ENCODE measurements at regions not wholly inside any gene's neighbourhood (a gene's known extent, or its start where the extent isn't known, plus 50 kb on each side); places are given as distances from the start of the nearest gene placed in this dataset.

DNA sequence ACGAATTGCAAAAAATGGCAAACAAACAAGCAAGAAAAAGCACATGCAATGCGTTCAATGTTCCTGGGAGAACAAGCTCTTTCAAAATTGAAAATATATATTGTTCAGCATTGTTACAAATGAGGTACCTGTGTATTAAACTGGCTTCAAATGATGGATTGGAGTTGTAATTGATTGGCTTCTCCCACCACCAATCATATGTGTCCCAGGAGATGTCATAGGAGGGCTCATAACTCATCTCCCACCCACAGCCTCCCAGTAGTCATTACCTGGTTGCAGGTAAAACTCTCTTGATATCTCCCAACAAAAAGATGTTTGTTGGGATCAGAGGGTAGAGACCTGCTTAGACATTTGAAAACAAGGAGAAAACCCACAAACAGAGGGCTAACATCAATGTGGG is 302.9 kb downstream of the BAMBI start:
- no peak for DNase-seq
- no peaks in the 10 kb centered on the region for H3K36me3 ChIP-seq
- no peak for TF ChIP-seq CTCF (IDR thresholded peaks at IDR 0.05; ENCODE audit: low read depth, low read length)
- H3K9me3 ChIP-seq, result no peaks in the 10 kb centered on the region; the same call in 1 of the 2 replicates
- H3K4me3 ChIP-seq (ENCODE audit: low read depth, low read length), result no peak overlapping the region
- H3K27me3 ChIP-seq, result no peaks in the 10 kb centered on the region
- H3K4me1 ChIP-seq, result peaks cover 6% of the 10 kb centered on the region; the same call in 1 of the 2 replicates

- Histone ChIP-seq H3K36me3 (no peaks in the 10 kb centered on the region), H3K4me1 (peaks cover 6% of the 10 kb centered on the region; the same call in 1 of the 2 replicates), H3K9me3 (no peaks in the 10 kb centered on the region; the same call in 1 of the 2 replicates), H3K27me3 (no peaks in the 10 kb centered on the region), H3K4me3 (ENCODE audit: low read depth, low read length) (no peak overlapping the region)
- DNase-seq, result no peak
- no peak for TF ChIP-seq CTCF (IDR thresholded peaks at IDR 0.05; ENCODE audit: low read depth, low read length)
These were observed 303.7 kb downstream of the BAMBI start for GRCh38 chr10:28981007-28981406.

GRCh38 chr10:28982974-28983373 is 305.7 kb downstream of the BAMBI start:
- no peaks in the 10 kb centered on the region for H3K9me3 ChIP-seq
- H3K4me3 ChIP-seq (ENCODE audit: low read depth, low read length), result no peak overlapping the region
- TF ChIP-seq CTCF (IDR thresholded peaks at IDR 0.05; ENCODE audit: low read depth, low read length), result no peak
- H3K4me1 ChIP-seq, result peaks cover 6% of the 10 kb centered on the region; the same call in 1 of the 2 replicates
- H3K27me3 ChIP-seq, result no peaks in the 10 kb centered on the region
- no peak for DNase-seq
- H3K36me3 ChIP-seq, result no peaks in the 10 kb centered on the region

DNA sequence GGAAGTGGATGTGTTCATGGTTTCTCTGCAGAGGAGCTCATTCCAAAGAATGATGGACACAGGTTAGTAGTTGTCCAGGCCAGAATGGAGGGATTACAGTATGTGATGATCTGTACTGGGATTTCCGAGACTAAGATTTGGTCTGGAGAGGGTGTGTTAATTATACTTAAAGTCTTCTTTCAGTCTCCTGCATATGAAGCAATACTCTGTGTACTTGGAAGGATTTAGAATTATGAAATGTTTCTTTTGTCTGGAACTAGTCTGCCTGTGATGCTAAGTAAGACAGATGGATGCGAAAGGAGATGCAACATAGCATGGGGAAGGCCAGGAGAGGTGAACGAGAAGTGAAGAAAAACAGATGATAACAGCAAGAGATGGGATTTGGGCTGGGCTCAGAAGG is 305.1 kb upstream of the LYZL1 start:
- Histone ChIP-seq H3K4me3 (ENCODE audit: low read depth, low read length) (no peak overlapping the region), H3K27me3 (no peaks in the 10 kb centered on the region), H3K36me3 (no peaks in the 10 kb centered on the region), H3K4me1 (peaks cover 6% of the 10 kb centered on the region; the same call in 1 of the 2 replicates), H3K9me3 (no peaks in the 10 kb centered on the region)
- TF ChIP-seq CTCF (IDR thresholded peaks at IDR 0.05; ENCODE audit: low read depth, low read length), result no peak
- DNase-seq, result no peak

DNA sequence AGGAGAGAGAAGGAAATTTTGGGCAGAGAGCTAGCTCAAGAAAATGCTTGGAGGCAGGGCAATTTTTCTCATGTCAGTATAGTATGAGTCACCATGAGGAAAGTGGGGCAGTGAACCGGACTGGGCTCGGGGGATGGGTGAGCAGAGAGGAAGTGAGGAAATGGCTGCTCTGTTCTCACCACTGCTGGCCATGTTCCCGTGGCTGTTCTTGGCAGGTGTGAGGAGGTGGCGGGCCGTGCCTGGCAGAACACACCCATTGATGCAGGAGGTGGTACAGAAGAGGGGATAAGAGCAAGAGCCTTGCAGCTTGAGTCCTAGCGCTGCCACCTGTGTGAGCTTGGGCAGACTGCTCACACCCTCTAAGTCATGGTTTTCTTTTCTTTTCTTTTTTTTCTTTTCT is 304.4 kb upstream of the LYZL1 start:
- Histone ChIP-seq H3K27me3 (no peaks in the 10 kb centered on the region), H3K4me3 (ENCODE audit: low read depth, low read length) (no peak overlapping the region), H3K4me1 (peaks cover 6% of the 10 kb centered on the region; the same call in 1 of the 2 replicates), H3K36me3 (no peaks in the 10 kb centered on the region), H3K9me3 (no peaks in the 10 kb centered on the region)
- no peak for TF ChIP-seq CTCF (IDR thresholded peaks at IDR 0.05; ENCODE audit: low read depth, low read length)
- DNase-seq, result peak; percentile 60

GRCh38 chr10:28985137-28985885 is 303.6 kb upstream of the LYZL1 start:
- Histone ChIP-seq H3K4me3 (ENCODE audit: low read depth, low read length) (no peak overlapping the region), H3K9me3 (no peaks in the 10 kb centered on the region), H3K27me3 (no peaks in the 10 kb centered on the region), H3K36me3 (no peaks in the 10 kb centered on the region), H3K4me1 (peaks cover 6% of the 10 kb centered on the region; the same call in 1 of the 2 replicates)
- no peak for TF ChIP-seq CTCF (IDR thresholded peaks at IDR 0.05; ENCODE audit: low read depth, low read length)
- DNase-seq, result no peak

All from BE2C (cell line).